ENCODE measurements at regions not wholly inside any gene's neighbourhood (a gene's known extent, or its start where the extent isn't known, plus 50 kb on each side); places are given as distances from the start of the nearest gene placed in this dataset.

GRCh38 chr18:76121011-76121410 is 374.0 kb downstream of the ZNF516 start:
- no peak for DNase-seq

GRCh38 chr18:76115580-76115979 is 379.5 kb downstream of the ZNF516 start:
- TF ChIP-seq CTCF (IDR thresholded peaks at IDR 0.05): no peak
- Histone ChIP-seq H3K4me3 (no peak overlapping the region), H3K9me3 (no peaks in the 10 kb centered on the region), H3K36me3 (ENCODE audit: low read depth) (no peaks in the 10 kb centered on the region), H3K4me1 (ENCODE audit: low read depth) (no peaks in the 10 kb centered on the region)
- intact Hi-C loops (cut with DNase I, micrococcal nuclease): no loop called here
- DNase-seq: no peak
- ATAC-seq: no peak

More at GRCh38 chr18:76121011-76121410, 374.0 kb downstream of the ZNF516 start:
- H3K4me1 ChIP-seq (ENCODE audit: low read depth): no peaks in the 10 kb centered on the region
- intact Hi-C loops (cut with DNase I, micrococcal nuclease): no loop called here
- no peaks in the 10 kb centered on the region for H3K9me3 ChIP-seq
- H3K4me3 ChIP-seq: no peak overlapping the region
- H3K36me3 ChIP-seq (ENCODE audit: low read depth): no peaks in the 10 kb centered on the region
- TF ChIP-seq CTCF (IDR thresholded peaks at IDR 0.05): no peak
- ATAC-seq: no peak

GRCh38 chr18:76113101-76113500 is 381.9 kb downstream of the ZNF516 start:
- no peak for DNase-seq
- ATAC-seq: no peak
- no peaks in the 10 kb centered on the region for H3K36me3 ChIP-seq (ENCODE audit: low read depth)
- intact Hi-C loops (cut with DNase I, micrococcal nuclease): no loop called here
- H3K4me3 ChIP-seq: no peak overlapping the region
- no peak for TF ChIP-seq CTCF (IDR thresholded peaks at IDR 0.05)
- H3K4me1 ChIP-seq (ENCODE audit: low read depth): no peaks in the 10 kb centered on the region
- H3K9me3 ChIP-seq: peaks cover 6% of the 10 kb centered on the region

- no peaks in the 10 kb centered on the region for H3K4me1 ChIP-seq (ENCODE audit: low read depth)
- no peaks in the 10 kb centered on the region for H3K36me3 ChIP-seq (ENCODE audit: low read depth)
- TF ChIP-seq CTCF (IDR thresholded peaks at IDR 0.05): no peak
- no peak overlapping the region for H3K4me3 ChIP-seq
- intact Hi-C loops (cut with DNase I, micrococcal nuclease): no loop called here
- DNase-seq: no peak
- peaks cover 5% of the 10 kb centered on the region for H3K9me3 ChIP-seq
- no peak for ATAC-seq
Measured at GRCh38 chr18:76102626-76103025, 392.4 kb downstream of the ZNF516 start.

- TF ChIP-seq CTCF (IDR thresholded peaks at IDR 0.05): no peak
- Histone ChIP-seq H3K4me3 (no peak overlapping the region), H3K4me1 (ENCODE audit: low read depth) (no peaks in the 10 kb centered on the region), H3K36me3 (ENCODE audit: low read depth) (no peaks in the 10 kb centered on the region), H3K9me3 (peaks cover 5% of the 10 kb centered on the region)
- DNase-seq: no peak
- ATAC-seq: no peak
- intact Hi-C loops (cut with DNase I, micrococcal nuclease): no loop called here
Measured at GRCh38 chr18:76102156-76102555, 392.9 kb downstream of the ZNF516 start.

- DNase-seq (no peak), ATAC-seq (no peak)
- no peak overlapping the region for H3K4me3 ChIP-seq
- no peaks in the 10 kb centered on the region for H3K4me1 ChIP-seq (ENCODE audit: low read depth)
- intact Hi-C loops (cut with DNase I, micrococcal nuclease): no loop called here
- H3K9me3 ChIP-seq: peaks cover 5% of the 10 kb centered on the region
- TF ChIP-seq CTCF (IDR thresholded peaks at IDR 0.05): no peak
- no peaks in the 10 kb centered on the region for H3K36me3 ChIP-seq (ENCODE audit: low read depth)
Measured at GRCh38 chr18:76099931-76100457, 395.0 kb downstream of the ZNF516 start.
